ENCODE measurements at regions not wholly inside any gene's neighbourhood (a gene's known extent, or its start where the extent isn't known, plus 50 kb on each side); places are given as distances from the start of the nearest gene placed in this dataset.

GRCh38 chr10:4361581-4361980 is 464.4 kb upstream of the AKR1E2 start:
- no peak overlapping the region for H3K4me3 Mint-ChIP-seq
- no peak for TF ChIP-seq SMAD4 (CRISPR knock-in tag; IDR thresholded peaks at IDR 0.05)
- POLR2A ChIA-PET, result no interaction called here
- H3K9me3 Mint-ChIP-seq, result 0 out of 2 replicates have a peak, but pooled peaks cover 3% of the 10 kb centered on the region
- no peaks in the 10 kb centered on the region for H3K36me3 Mint-ChIP-seq
- H3K27ac Mint-ChIP-seq, result no peak overlapping the region
- CTCF ChIA-PET, result no interaction called here
- ATAC-seq (no peak), DNase-seq (ENCODE audit: low spot score) (no peak)
- peaks cover 5% of the 10 kb centered on the region for H3K4me1 Mint-ChIP-seq
- H3K27me3 Mint-ChIP-seq (ENCODE audit: low read depth), result no peaks in the 10 kb centered on the region; the same call in 1 of the 2 replicates

DNA sequence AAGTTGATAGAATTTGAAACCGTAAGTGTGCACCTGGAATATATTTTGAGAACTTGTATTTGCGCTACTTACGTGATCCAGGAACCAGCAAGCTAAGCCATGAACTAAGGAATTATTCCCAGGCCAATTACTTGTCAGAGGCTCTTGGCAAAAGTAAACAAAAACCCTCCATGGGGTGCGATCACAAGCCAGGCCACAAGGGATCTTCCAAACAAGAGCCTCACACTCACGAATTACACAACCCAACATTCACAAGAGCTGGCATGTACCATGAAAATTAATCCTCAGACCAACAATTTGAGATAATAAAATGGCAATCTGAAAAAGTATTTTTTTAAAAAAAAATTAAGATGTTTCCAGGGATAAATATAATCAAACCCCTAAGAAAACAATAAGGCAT is 467.0 kb upstream of the AKR1E2 start:
- TF ChIP-seq, protein P1, sequence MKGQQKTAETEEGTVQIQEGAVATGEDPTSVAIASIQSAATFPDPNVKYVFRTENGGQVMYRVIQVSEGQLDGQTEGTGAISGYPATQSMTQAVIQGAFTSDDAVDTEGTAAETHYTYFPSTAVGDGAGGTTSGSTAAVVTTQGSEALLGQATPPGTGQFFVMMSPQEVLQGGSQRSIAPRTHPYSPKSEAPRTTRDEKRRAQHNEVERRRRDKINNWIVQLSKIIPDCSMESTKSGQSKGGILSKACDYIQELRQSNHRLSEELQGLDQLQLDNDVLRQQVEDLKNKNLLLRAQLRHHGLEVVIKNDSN (CRISPR knock-in tag; IDR thresholded peaks at IDR 0.05), result no peak
- no peak for TF ChIP-seq ETV6 (CRISPR knock-in tag; IDR thresholded peaks at IDR 0.05)
- TF ChIP-seq, protein P2, sequence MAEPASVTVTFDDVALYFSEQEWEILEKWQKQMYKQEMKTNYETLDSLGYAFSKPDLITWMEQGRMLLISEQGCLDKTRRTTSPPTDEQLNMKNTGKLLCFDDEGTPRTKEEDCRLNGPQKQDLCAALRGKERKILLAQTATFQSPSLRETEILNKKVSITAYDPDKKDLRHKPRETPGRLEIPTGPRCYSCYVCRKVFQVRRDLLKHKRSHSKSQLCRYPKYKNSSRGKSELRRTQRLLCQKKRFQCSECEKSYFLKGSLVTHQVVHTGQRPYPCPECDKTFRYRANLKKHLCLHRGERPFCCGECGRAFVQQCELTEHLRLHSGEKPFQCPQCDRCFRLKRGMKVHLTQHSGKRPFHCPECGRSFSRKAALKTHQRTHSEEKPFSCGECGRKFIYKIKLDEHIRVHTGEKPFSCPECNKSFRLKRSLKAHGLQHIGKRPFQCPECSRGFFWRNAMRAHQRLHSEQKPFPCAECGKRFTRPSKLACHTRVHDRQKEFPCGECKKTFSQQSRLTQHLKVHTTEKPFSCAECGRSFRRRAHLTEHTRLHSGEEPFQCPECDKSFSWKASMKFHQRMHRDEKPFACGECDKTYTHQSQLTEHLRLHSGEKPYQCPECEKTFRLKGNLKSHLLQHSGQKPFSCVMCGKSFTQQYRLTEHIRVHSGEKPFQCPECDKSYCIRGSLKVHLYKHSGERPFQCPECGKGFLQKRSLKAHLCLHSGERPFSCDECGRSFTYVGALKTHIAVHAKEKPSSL (CRISPR knock-in tag; conservative IDR thresholded peaks at IDR 0.05), result no peak
- no peak for TF ChIP-seq CBFB (CRISPR knock-in tag; IDR thresholded peaks at IDR 0.05; ENCODE audit: low read depth)
- TF ChIP-seq OVOL2 (CRISPR knock-in tag; IDR thresholded peaks at IDR 0.05; ENCODE audit: borderline replicate concordance), result no peak
- no peak for TF ChIP-seq ZNF263 (CRISPR knock-in tag; IDR thresholded peaks at IDR 0.05; ENCODE audit: low read depth)
- TF ChIP-seq ZNF138 (CRISPR knock-in tag; conservative IDR thresholded peaks at IDR 0.05), result no peak
- no peak for TF ChIP-seq ZNF396 (CRISPR knock-in tag; IDR thresholded peaks at IDR 0.05; ENCODE audit: borderline replicate concordance)
- no peak for TF ChIP-seq PRRX2 (CRISPR knock-in tag; IDR thresholded peaks at IDR 0.05)
- TF ChIP-seq IRF2 (CRISPR knock-in tag; IDR thresholded peaks at IDR 0.05; ENCODE audit: borderline replicate concordance, low read depth), result no peak
- TF ChIP-seq NR1H2 (CRISPR knock-in tag; IDR thresholded peaks at IDR 0.05), result no peak
- no peak for TF ChIP-seq NR2C2 (CRISPR knock-in tag; IDR thresholded peaks at IDR 0.05)
- CTCF ChIA-PET, result no interaction called here
- ATAC-seq (peak; percentile 65), DNase-seq (ENCODE audit: low spot score) (peak; percentile 21)
- Mint-ChIP-seq H3K4me1 (peaks cover 10% of the 10 kb centered on the region), H3K36me3 (no peaks in the 10 kb centered on the region), H3K4me3 (no peak overlapping the region), H3K27ac (no peak overlapping the region), H3K9me3 (0 out of 2 replicates have a peak, but pooled peaks cover 4% of the 10 kb centered on the region), H3K27me3 (ENCODE audit: low read depth) (no peaks in the 10 kb centered on the region; the same call in 1 of the 2 replicates)
- POLR2A ChIA-PET, result no interaction called here

- ChIA-PET CTCF (no interaction called here), POLR2A (no interaction called here)
- H3K4me3 Mint-ChIP-seq, result no peak overlapping the region
- H3K4me1 Mint-ChIP-seq, result peaks cover 10% of the 10 kb centered on the region
- ATAC-seq (no peak), DNase-seq (ENCODE audit: low spot score) (no peak)
- TF ChIP-seq NR1H2 (CRISPR knock-in tag; IDR thresholded peaks at IDR 0.05) (no peak), IRF2 (CRISPR knock-in tag; IDR thresholded peaks at IDR 0.05; ENCODE audit: borderline replicate concordance, low read depth) (no peak), STAT6 (CRISPR knock-in tag; conservative IDR thresholded peaks at IDR 0.05; ENCODE audit: low read depth) (no peak), HMGXB4 (CRISPR knock-in tag; IDR thresholded peaks at IDR 0.05) (no peak), HMGA2 (CRISPR knock-in tag; IDR thresholded peaks at IDR 0.05) (no peak), NFE2L1 (CRISPR knock-in tag; IDR thresholded peaks at IDR 0.05) (no peak), TCF7 (CRISPR knock-in tag; IDR thresholded peaks at IDR 0.05; ENCODE audit: low read depth) (no peak), ZNF416 (CRISPR knock-in tag; IDR thresholded peaks at IDR 0.05) (no peak), ZNF671 (CRISPR knock-in tag; IDR thresholded peaks at IDR 0.05) (no peak)
- H3K27me3 Mint-ChIP-seq (ENCODE audit: low read depth), result no peaks in the 10 kb centered on the region
- no peak overlapping the region for H3K27ac Mint-ChIP-seq
- H3K9me3 Mint-ChIP-seq, result 0 out of 2 replicates have a peak, but pooled peaks cover 4% of the 10 kb centered on the region
- no peaks in the 10 kb centered on the region for H3K36me3 Mint-ChIP-seq
These were observed 468.1 kb upstream of the AKR1E2 start for GRCh38 chr10:4357911-4358310.
